RWPE2 (cell line): ENCODE measurements at regions not wholly inside any gene's neighbourhood (a gene's known extent, or its start where the extent isn't known, plus 50 kb on each side); places are given as distances from the start of the nearest gene placed in this dataset.

ENCODE experiments used
- ATAC-seq: fragments of 200-7000 bp; cut with Tn5 transposase; 3 replicates; pipeline ENCODE4 v1.9.1; 2021; ENCODE audit warnings: low read depth
- DNase-seq: peaks from one replicate; pipeline ENCODE4 v3.0.0-alpha.2; 2020; ENCODE audit warnings: low spot score
- H3K27ac ChIP-seq: fragments of 450-650 bp; 2 replicates; pipeline ENCODE4 v1.5.1; 2017; ENCODE audit warnings: mild to moderate bottlenecking; ENCODE audit not compliant: poor library complexity, severe bottlenecking
- H3K27me3 ChIP-seq: fragments of 250-450 bp; sonication (Bioruptor Pico); 2 replicates; pipeline ENCODE4 v1.5.1; 2021; ENCODE audit warnings: mild to moderate bottlenecking, moderate library complexity; ENCODE audit not compliant: insufficient read depth, poor library complexity, severe bottlenecking
- H3K36me3 ChIP-seq: fragments of 250-450 bp; sonication (Bioruptor Pico); 2 replicates; pipeline ENCODE4 v1.5.1; 2020; ENCODE audit warnings: low read depth, mild to moderate bottlenecking, moderate library complexity
- H3K4me1 ChIP-seq: fragments of 250-450 bp; sonication (Bioruptor Pico); 2 replicates; pipeline ENCODE4 v1.5.1; 2021; ENCODE audit warnings: mild to moderate bottlenecking, moderate library complexity; ENCODE audit not compliant: insufficient read depth, poor library complexity, severe bottlenecking
- H3K4me3 ChIP-seq: fragments of 250-450 bp; sonication (Bioruptor Pico); 2 replicates; pipeline ENCODE4 v1.5.1; 2021; ENCODE audit warnings: mild to moderate bottlenecking, moderate library complexity; ENCODE audit not compliant: severe bottlenecking
- H3K9me3 ChIP-seq: fragments of 250-450 bp; sonication (Bioruptor Pico); 2 replicates; pipeline ENCODE4 v1.5.1; 2021; ENCODE audit warnings: mild to moderate bottlenecking, moderate library complexity; ENCODE audit not compliant: severe bottlenecking
- TF ChIP-seq, protein P1 (sequence below): fragments of 450-650 bp; IDR thresholded peaks from one replicate; pipeline ENCODE4 v1.5.1; 2017; ENCODE audit warnings: mild to moderate bottlenecking, moderate library complexity; ENCODE audit not compliant: poor library complexity, severe bottlenecking

DNA sequence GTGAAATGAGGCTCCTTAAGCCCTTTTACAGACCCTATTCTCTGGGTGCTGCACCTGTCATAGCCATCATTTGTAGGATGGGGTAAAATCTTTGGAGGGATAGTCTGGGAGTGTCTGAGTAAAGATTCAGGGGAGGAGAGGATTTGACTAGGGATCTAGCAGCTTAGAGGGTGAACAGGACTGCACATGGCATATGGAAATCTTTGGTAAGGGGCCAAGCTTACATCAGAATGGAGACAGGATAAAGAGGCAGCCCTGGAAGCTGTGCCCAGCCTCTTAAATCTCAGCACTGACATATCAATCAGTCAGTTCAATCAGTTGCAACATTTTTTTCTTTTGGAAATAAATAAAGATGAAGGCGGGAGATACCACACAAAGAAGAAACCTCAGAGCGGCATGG lies 301.8 kb upstream of the CADM1 start:
- ATAC-seq (no peak), DNase-seq (no peak)
- TF ChIP-seq, protein P1, sequence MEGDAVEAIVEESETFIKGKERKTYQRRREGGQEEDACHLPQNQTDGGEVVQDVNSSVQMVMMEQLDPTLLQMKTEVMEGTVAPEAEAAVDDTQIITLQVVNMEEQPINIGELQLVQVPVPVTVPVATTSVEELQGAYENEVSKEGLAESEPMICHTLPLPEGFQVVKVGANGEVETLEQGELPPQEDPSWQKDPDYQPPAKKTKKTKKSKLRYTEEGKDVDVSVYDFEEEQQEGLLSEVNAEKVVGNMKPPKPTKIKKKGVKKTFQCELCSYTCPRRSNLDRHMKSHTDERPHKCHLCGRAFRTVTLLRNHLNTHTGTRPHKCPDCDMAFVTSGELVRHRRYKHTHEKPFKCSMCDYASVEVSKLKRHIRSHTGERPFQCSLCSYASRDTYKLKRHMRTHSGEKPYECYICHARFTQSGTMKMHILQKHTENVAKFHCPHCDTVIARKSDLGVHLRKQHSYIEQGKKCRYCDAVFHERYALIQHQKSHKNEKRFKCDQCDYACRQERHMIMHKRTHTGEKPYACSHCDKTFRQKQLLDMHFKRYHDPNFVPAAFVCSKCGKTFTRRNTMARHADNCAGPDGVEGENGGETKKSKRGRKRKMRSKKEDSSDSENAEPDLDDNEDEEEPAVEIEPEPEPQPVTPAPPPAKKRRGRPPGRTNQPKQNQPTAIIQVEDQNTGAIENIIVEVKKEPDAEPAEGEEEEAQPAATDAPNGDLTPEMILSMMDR = no peak

DNA sequence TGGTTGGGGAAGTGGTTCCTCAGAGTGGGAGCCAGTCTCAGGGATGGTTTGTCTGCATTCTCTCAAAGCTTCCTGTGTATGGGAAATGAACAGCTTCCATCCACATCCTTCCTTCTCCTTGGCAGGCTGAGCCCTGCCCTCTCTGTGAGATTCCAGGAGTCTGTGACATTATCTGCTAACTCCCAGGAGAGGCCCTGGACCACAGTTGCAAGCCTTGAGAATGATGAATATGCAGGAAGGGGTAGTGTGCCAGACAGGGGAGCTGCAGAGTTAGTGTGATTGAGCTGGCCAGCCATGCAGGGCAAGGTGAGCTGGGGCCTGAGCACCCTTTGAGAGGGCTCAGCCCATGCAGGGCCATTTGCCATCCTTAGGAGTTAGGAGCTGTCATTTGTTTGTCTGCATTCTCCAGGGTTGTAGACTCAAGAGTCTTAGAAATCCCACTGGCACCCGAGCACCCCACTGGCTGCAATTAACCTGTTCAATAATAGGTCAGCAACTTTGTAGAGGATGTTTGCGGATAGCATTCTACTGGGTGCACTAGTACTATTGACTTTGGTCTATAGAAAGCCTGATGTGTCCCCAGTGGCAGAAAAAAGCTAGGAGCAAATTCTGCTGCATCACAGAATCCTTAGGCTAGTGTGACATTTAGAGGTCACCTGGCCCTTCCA lies 299.0 kb upstream of the CADM1 start:
- ATAC-seq (no peak), DNase-seq (no peak)
- no peaks in the 10 kb centered on the region for H3K27me3 ChIP-seq
- H3K4me1 ChIP-seq = no peaks in the 10 kb centered on the region
- no peak overlapping the region for H3K27ac ChIP-seq
- no peak overlapping the region for H3K4me3 ChIP-seq
- H3K36me3 ChIP-seq = no peaks in the 10 kb centered on the region
- H3K9me3 ChIP-seq = no peaks in the 10 kb centered on the region
- TF ChIP-seq, protein P1 = no peak

More for the DNA sequence above, 301.8 kb upstream of the CADM1 start:
- Histone ChIP-seq H3K27ac (no peak overlapping the region), H3K36me3 (no peaks in the 10 kb centered on the region), H3K9me3 (no peaks in the 10 kb centered on the region), H3K27me3 (no peaks in the 10 kb centered on the region), H3K4me1 (no peaks in the 10 kb centered on the region), H3K4me3 (no peak overlapping the region)

DNA sequence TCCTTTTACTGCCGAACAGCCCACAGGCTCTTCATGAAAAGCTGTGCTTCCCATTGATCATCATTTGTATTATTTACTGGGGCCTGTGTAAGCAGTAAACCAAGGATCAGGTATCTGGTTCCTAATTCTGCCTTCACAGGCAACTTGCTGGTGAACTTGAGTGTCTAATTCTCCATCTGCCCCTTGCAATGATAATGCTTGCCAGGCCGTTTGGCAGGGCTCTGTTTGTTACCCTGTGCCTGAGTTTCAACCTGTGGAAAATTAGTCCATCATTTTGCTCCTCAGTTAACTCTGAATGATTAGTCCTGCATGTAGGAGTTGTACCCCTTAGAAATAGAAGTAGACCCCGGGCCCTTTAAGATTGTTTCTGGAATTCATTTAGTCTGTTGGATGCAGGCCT lies 298.4 kb upstream of the CADM1 start:
- no peak for DNase-seq
- H3K27me3 ChIP-seq = no peaks in the 10 kb centered on the region
- no peak for ATAC-seq
- no peaks in the 10 kb centered on the region for H3K4me1 ChIP-seq
- TF ChIP-seq, protein P1 = no peak
- H3K9me3 ChIP-seq = no peaks in the 10 kb centered on the region
- no peaks in the 10 kb centered on the region for H3K36me3 ChIP-seq
- H3K4me3 ChIP-seq = no peak overlapping the region
- no peak overlapping the region for H3K27ac ChIP-seq

DNA sequence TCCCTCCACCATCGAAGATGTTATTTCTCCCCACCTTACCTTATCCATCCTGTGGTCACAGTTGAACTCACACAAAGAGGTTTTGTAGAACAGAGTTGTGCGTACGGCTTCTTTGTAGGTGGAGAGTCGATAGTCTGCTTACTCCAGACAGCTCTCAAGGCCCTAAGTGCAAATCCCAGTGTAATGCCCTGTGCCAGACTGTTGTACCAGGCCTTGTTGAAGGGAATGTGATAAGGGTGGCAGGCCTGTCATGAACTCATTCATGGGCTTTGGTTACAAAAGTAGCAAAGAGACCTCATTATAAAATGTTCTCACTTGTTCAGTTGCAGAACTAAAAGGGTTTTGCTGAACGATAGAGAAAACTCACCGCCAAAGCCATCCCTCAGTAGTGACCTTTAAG lies 288.7 kb upstream of the CADM1 start:
- ATAC-seq (no peak), DNase-seq (no peak)
- H3K27ac ChIP-seq = no peak overlapping the region
- H3K27me3 ChIP-seq = no peaks in the 10 kb centered on the region
- no peaks in the 10 kb centered on the region for H3K4me1 ChIP-seq
- H3K4me3 ChIP-seq = no peak overlapping the region
- no peaks in the 10 kb centered on the region for H3K36me3 ChIP-seq
- no peaks in the 10 kb centered on the region for H3K9me3 ChIP-seq
- TF ChIP-seq, protein P1 = no peak

DNA sequence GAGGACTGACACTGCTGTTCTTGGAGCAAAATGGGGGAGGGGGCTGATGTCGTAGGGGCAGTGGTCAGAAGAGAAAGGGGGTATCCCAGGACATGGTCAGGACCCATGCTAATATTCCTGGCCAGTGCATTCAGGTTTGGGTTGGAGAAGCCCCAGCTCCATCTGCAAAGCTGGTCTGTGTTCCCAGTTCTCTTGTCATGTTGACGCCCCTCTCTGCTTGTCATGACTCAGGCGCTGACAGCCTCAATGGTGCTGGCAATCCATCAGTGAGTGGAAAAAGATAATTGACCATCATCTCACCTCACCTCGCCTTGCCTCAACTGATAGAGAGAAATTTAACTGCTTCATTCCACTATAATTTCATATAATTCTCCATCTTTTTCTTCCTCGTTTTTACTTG lies 283.1 kb upstream of the CADM1 start:
- no peak for DNase-seq
- H3K4me3 ChIP-seq = no peak overlapping the region
- H3K4me1 ChIP-seq = no peaks in the 10 kb centered on the region
- H3K27me3 ChIP-seq = no peaks in the 10 kb centered on the region
- no peaks in the 10 kb centered on the region for H3K9me3 ChIP-seq
- no peaks in the 10 kb centered on the region for H3K36me3 ChIP-seq
- no peak for ATAC-seq
- TF ChIP-seq, protein P1 = no peak
- no peak overlapping the region for H3K27ac ChIP-seq
